ENCODE measurements at regions not wholly inside any gene's neighbourhood (a gene's known extent, or its start where the extent isn't known, plus 50 kb on each side); places are given as distances from the start of the nearest gene placed in this dataset.

GRCh38 chr2:150610670-150611279 lies 123.3 kb upstream of the RND3 start:
- H3K9me3 ChIP-seq (ENCODE audit: control insufficient read depth in 1 of 2, low read length in 2 of 2): no peaks in the 10 kb centered on the region
- H3K9ac ChIP-seq (ENCODE audit: low read depth in 1 of 2, low read length in 2 of 2): no peak overlapping the region
- no peaks in the 10 kb centered on the region for H3K4me1 ChIP-seq (ENCODE audit: control insufficient read depth in 1 of 2, insufficient read depth in 2 of 2, low read length in 2 of 2)
- no peaks in the 10 kb centered on the region for H3K27me3 ChIP-seq (ENCODE audit: control insufficient read depth in 1 of 2, insufficient read depth in 2 of 2, low read length in 2 of 2)
- no peak overlapping the region for H3K27ac ChIP-seq (ENCODE audit: low read depth, low read length)
- no peaks in the 10 kb centered on the region for H3K36me3 ChIP-seq (ENCODE audit: control insufficient read depth in 1 of 2, insufficient read depth in 2 of 2, low read length in 2 of 2)
- no peak overlapping the region for H3K4me3 ChIP-seq (ENCODE audit: low read depth in 1 of 2, low read length in 2 of 2)

GRCh38 chr2:150609831-150610582 lies 122.5 kb upstream of the RND3 start:
- H3K4me1 ChIP-seq (ENCODE audit: control insufficient read depth in 1 of 2, insufficient read depth in 2 of 2, low read length in 2 of 2): no peaks in the 10 kb centered on the region
- no peak overlapping the region for H3K27ac ChIP-seq (ENCODE audit: low read depth, low read length)
- no peak overlapping the region for H3K9ac ChIP-seq (ENCODE audit: low read depth in 1 of 2, low read length in 2 of 2)
- no peak overlapping the region for H3K4me3 ChIP-seq (ENCODE audit: low read depth in 1 of 2, low read length in 2 of 2)
- H3K9me3 ChIP-seq (ENCODE audit: control insufficient read depth in 1 of 2, low read length in 2 of 2): no peaks in the 10 kb centered on the region
- no peaks in the 10 kb centered on the region for H3K27me3 ChIP-seq (ENCODE audit: control insufficient read depth in 1 of 2, insufficient read depth in 2 of 2, low read length in 2 of 2)
- no peaks in the 10 kb centered on the region for H3K36me3 ChIP-seq (ENCODE audit: control insufficient read depth in 1 of 2, insufficient read depth in 2 of 2, low read length in 2 of 2)

GRCh38 chr2:150608341-150608740 lies 120.9 kb upstream of the RND3 start:
- H3K4me3 ChIP-seq (ENCODE audit: low read depth in 1 of 2, low read length in 2 of 2): no peak overlapping the region
- H3K27me3 ChIP-seq (ENCODE audit: control insufficient read depth in 1 of 2, insufficient read depth in 2 of 2, low read length in 2 of 2): no peaks in the 10 kb centered on the region
- no peak overlapping the region for H3K27ac ChIP-seq (ENCODE audit: low read depth, low read length)
- no peak overlapping the region for H3K9ac ChIP-seq (ENCODE audit: low read depth in 1 of 2, low read length in 2 of 2)
- no peaks in the 10 kb centered on the region for H3K9me3 ChIP-seq (ENCODE audit: control insufficient read depth in 1 of 2, low read length in 2 of 2)
- no peaks in the 10 kb centered on the region for H3K36me3 ChIP-seq (ENCODE audit: control insufficient read depth in 1 of 2, insufficient read depth in 2 of 2, low read length in 2 of 2)
- H3K4me1 ChIP-seq (ENCODE audit: control insufficient read depth in 1 of 2, insufficient read depth in 2 of 2, low read length in 2 of 2): no peaks in the 10 kb centered on the region

- no peaks in the 10 kb centered on the region for H3K9me3 ChIP-seq (ENCODE audit: control insufficient read depth in 1 of 2, low read length in 2 of 2)
- H3K9ac ChIP-seq (ENCODE audit: low read depth in 1 of 2, low read length in 2 of 2): no peak overlapping the region
- no peak overlapping the region for H3K4me3 ChIP-seq (ENCODE audit: low read depth in 1 of 2, low read length in 2 of 2)
- H3K27ac ChIP-seq (ENCODE audit: low read depth, low read length): no peak overlapping the region
- no peaks in the 10 kb centered on the region for H3K27me3 ChIP-seq (ENCODE audit: control insufficient read depth in 1 of 2, insufficient read depth in 2 of 2, low read length in 2 of 2)
- no peaks in the 10 kb centered on the region for H3K4me1 ChIP-seq (ENCODE audit: control insufficient read depth in 1 of 2, insufficient read depth in 2 of 2, low read length in 2 of 2)
- H3K36me3 ChIP-seq (ENCODE audit: control insufficient read depth in 1 of 2, insufficient read depth in 2 of 2, low read length in 2 of 2): no peaks in the 10 kb centered on the region
Measured at GRCh38 chr2:150607390-150607811, 119.9 kb upstream of the RND3 start.

- H3K36me3 ChIP-seq (ENCODE audit: control insufficient read depth in 1 of 2, insufficient read depth in 2 of 2, low read length in 2 of 2): no peaks in the 10 kb centered on the region
- no peak overlapping the region for H3K9ac ChIP-seq (ENCODE audit: low read depth in 1 of 2, low read length in 2 of 2)
- H3K27me3 ChIP-seq (ENCODE audit: control insufficient read depth in 1 of 2, insufficient read depth in 2 of 2, low read length in 2 of 2): no peaks in the 10 kb centered on the region
- peaks cover 0 to 2% of the 10 kb centered on the region in 2 donors for H3K4me1 ChIP-seq (ENCODE audit: control insufficient read depth in 1 of 2, insufficient read depth in 2 of 2, low read length in 2 of 2)
- no peaks in the 10 kb centered on the region for H3K9me3 ChIP-seq (ENCODE audit: control insufficient read depth in 1 of 2, low read length in 2 of 2)
- H3K4me3 ChIP-seq (ENCODE audit: low read depth in 1 of 2, low read length in 2 of 2): no peak overlapping the region
- H3K27ac ChIP-seq (ENCODE audit: low read depth, low read length): no peak overlapping the region
Measured at GRCh38 chr2:150606380-150607060, 119.1 kb upstream of the RND3 start.

GRCh38 chr2:150605664-150606063 lies 118.2 kb upstream of the RND3 start:
- H3K27me3 ChIP-seq (ENCODE audit: control insufficient read depth in 1 of 2, insufficient read depth in 2 of 2, low read length in 2 of 2): no peaks in the 10 kb centered on the region
- no peak overlapping the region for H3K9ac ChIP-seq (ENCODE audit: low read depth in 1 of 2, low read length in 2 of 2)
- H3K36me3 ChIP-seq (ENCODE audit: control insufficient read depth in 1 of 2, insufficient read depth in 2 of 2, low read length in 2 of 2): no peaks in the 10 kb centered on the region
- no peak overlapping the region for H3K27ac ChIP-seq (ENCODE audit: low read depth, low read length)
- no peaks in the 10 kb centered on the region for H3K9me3 ChIP-seq (ENCODE audit: control insufficient read depth in 1 of 2, low read length in 2 of 2)
- H3K4me1 ChIP-seq (ENCODE audit: control insufficient read depth in 1 of 2, insufficient read depth in 2 of 2, low read length in 2 of 2): peaks cover 0 to 6% of the 10 kb centered on the region in 2 donors
- no peak overlapping the region for H3K4me3 ChIP-seq (ENCODE audit: low read depth in 1 of 2, low read length in 2 of 2)

GRCh38 chr2:150601280-150602038 lies 114.0 kb upstream of the RND3 start:
- Histone ChIP-seq H3K4me1 (ENCODE audit: control insufficient read depth in 1 of 2, insufficient read depth in 2 of 2, low read length in 2 of 2) (peaks cover 0 to 6% of the 10 kb centered on the region in 2 donors), H3K27me3 (ENCODE audit: control insufficient read depth in 1 of 2, insufficient read depth in 2 of 2, low read length in 2 of 2) (no peaks in the 10 kb centered on the region), H3K9me3 (ENCODE audit: control insufficient read depth in 1 of 2, low read length in 2 of 2) (no peaks in the 10 kb centered on the region), H3K27ac (ENCODE audit: low read depth, low read length) (no peak overlapping the region), H3K36me3 (ENCODE audit: control insufficient read depth in 1 of 2, insufficient read depth in 2 of 2, low read length in 2 of 2) (no peaks in the 10 kb centered on the region), H3K9ac (ENCODE audit: low read depth in 1 of 2, low read length in 2 of 2) (no peak overlapping the region), H3K4me3 (ENCODE audit: low read depth in 1 of 2, low read length in 2 of 2) (no peak overlapping the region)

- H3K4me1 ChIP-seq (ENCODE audit: control insufficient read depth in 1 of 2, insufficient read depth in 2 of 2, low read length in 2 of 2): peaks cover 0 to 6% of the 10 kb centered on the region in 2 donors
- H3K27me3 ChIP-seq (ENCODE audit: control insufficient read depth in 1 of 2, insufficient read depth in 2 of 2, low read length in 2 of 2): no peaks in the 10 kb centered on the region
- no peak overlapping the region for H3K27ac ChIP-seq (ENCODE audit: low read depth, low read length)
- no peaks in the 10 kb centered on the region for H3K9me3 ChIP-seq (ENCODE audit: control insufficient read depth in 1 of 2, low read length in 2 of 2)
- no peak overlapping the region for H3K9ac ChIP-seq (ENCODE audit: low read depth in 1 of 2, low read length in 2 of 2)
- H3K4me3 ChIP-seq (ENCODE audit: low read depth in 1 of 2, low read length in 2 of 2): no peak overlapping the region
- H3K36me3 ChIP-seq (ENCODE audit: control insufficient read depth in 1 of 2, insufficient read depth in 2 of 2, low read length in 2 of 2): no peaks in the 10 kb centered on the region
Measured at GRCh38 chr2:150599889-150600288, 112.4 kb upstream of the RND3 start.

GRCh38 chr2:150598383-150598782 lies 110.9 kb upstream of the RND3 start:
- no peaks in the 10 kb centered on the region for H3K36me3 ChIP-seq (ENCODE audit: control insufficient read depth in 1 of 2, insufficient read depth in 2 of 2, low read length in 2 of 2)
- H3K4me3 ChIP-seq (ENCODE audit: low read depth in 1 of 2, low read length in 2 of 2): no peak overlapping the region
- H3K27ac ChIP-seq (ENCODE audit: low read depth, low read length): no peak overlapping the region
- no peak overlapping the region for H3K9ac ChIP-seq (ENCODE audit: low read depth in 1 of 2, low read length in 2 of 2)
- no peaks in the 10 kb centered on the region for H3K27me3 ChIP-seq (ENCODE audit: control insufficient read depth in 1 of 2, insufficient read depth in 2 of 2, low read length in 2 of 2)
- H3K4me1 ChIP-seq (ENCODE audit: control insufficient read depth in 1 of 2, insufficient read depth in 2 of 2, low read length in 2 of 2): peaks cover 0 to 6% of the 10 kb centered on the region in 2 donors
- H3K9me3 ChIP-seq (ENCODE audit: control insufficient read depth in 1 of 2, low read length in 2 of 2): no peaks in the 10 kb centered on the region
